Urothelium cell line (cell line): ENCODE measurements at regions not wholly inside any gene's neighbourhood (a gene's known extent, or its start where the extent isn't known, plus 50 kb on each side); places are given as distances from the start of the nearest gene placed in this dataset.
"Not testable (repeated sequence)": the region's sequence is repeated elsewhere in the genome, so short reads cannot be mapped to it uniquely, and the experiment has no call there.

Experiments used
- DNase-seq: peaks from one replicate; pipeline ENCODE4 v3.0.0; 2011; ENCODE audit warnings: low spot score, mixed read lengths
- FAIRE-seq: peaks from 2 replicates; lab custom pipeline; 2011; peaks lifted over from hg19 to GRCh38; lab: Jason Lieb, UNC

GRCh38 chr7:66500087-66500486 lies 128.6 kb upstream of the KCTD7 start:
- DNase-seq (no peak), FAIRE-seq (no peak)

- no peak for DNase-seq
- no peak for FAIRE-seq
Observed at GRCh38 chr7:66502230-66503035, 126.2 kb upstream of the KCTD7 start.

GRCh38 chr7:66503036-66503370 lies 125.7 kb upstream of the KCTD7 start:
- FAIRE-seq (no peak), DNase-seq (no peak)

- DNase-seq, result no peak
- FAIRE-seq, result no peak
Observed at GRCh38 chr7:66503551-66504031, 125.1 kb upstream of the KCTD7 start.

- DNase-seq (no peak), FAIRE-seq (no peak)
Observed at GRCh38 chr7:66504131-66504530, 124.5 kb upstream of the KCTD7 start.

- FAIRE-seq (no peak), DNase-seq (no peak)
Observed at GRCh38 chr7:66505009-66505408, 123.7 kb upstream of the KCTD7 start.

- FAIRE-seq (no peak), DNase-seq (no peak)
Observed at GRCh38 chr7:66505531-66506451, 122.9 kb upstream of the KCTD7 start.

GRCh38 chr7:66506703-66507102 lies 122.0 kb upstream of the KCTD7 start:
- not testable (repeated sequence) for FAIRE-seq, DNase-seq

- FAIRE-seq (no peak), DNase-seq (no peak)
Observed at GRCh38 chr7:66507764-66508296, 120.9 kb upstream of the KCTD7 start.

GRCh38 chr7:66508431-66508830 lies 120.2 kb upstream of the KCTD7 start:
- DNase-seq, result no peak
- FAIRE-seq, result no peak

- FAIRE-seq, result no peak
- no peak for DNase-seq
Observed at GRCh38 chr7:66514050-66514449, 114.6 kb upstream of the KCTD7 start.

GRCh38 chr7:66517212-66517909 lies 111.3 kb upstream of the KCTD7 start:
- FAIRE-seq (no peak), DNase-seq (no peak)

- no peak for FAIRE-seq
- DNase-seq, result no peak
Observed at GRCh38 chr7:66518151-66518691, 110.5 kb upstream of the KCTD7 start.

- no peak for DNase-seq
- no peak for FAIRE-seq
Observed at GRCh38 chr7:66521675-66522074, 107.0 kb upstream of the KCTD7 start.

GRCh38 chr7:66522518-66522917 lies 106.2 kb upstream of the KCTD7 start:
- DNase-seq (no peak), FAIRE-seq (no peak)

GRCh38 chr7:66523409-66523808 lies 105.3 kb upstream of the KCTD7 start:
- DNase-seq (no peak), FAIRE-seq (no peak)

- DNase-seq (no peak), FAIRE-seq (no peak)
Observed at GRCh38 chr7:66524738-66525137, 103.9 kb upstream of the KCTD7 start.

- not testable (repeated sequence) for FAIRE-seq, DNase-seq
Observed at GRCh38 chr7:66526782-66527181, 101.9 kb upstream of the KCTD7 start.

GRCh38 chr7:66528652-66529051 lies 100.0 kb upstream of the KCTD7 start:
- no peak for FAIRE-seq
- no peak for DNase-seq

- DNase-seq (no peak), FAIRE-seq (no peak)
Observed at GRCh38 chr7:66529883-66530610, 98.6 kb upstream of the KCTD7 start.
